Muscle of leg (tissue), 3 donors: ENCODE measurements at regions not wholly inside any gene's neighbourhood (a gene's known extent, or its start where the extent isn't known, plus 50 kb on each side); places are given as distances from the start of the nearest gene placed in this dataset.

Experiments
- DNase-seq: peaks from one replicate; pipeline ENCODE4 v3.0.0; 2013
- H3K27ac ChIP-seq: one replicate; pipeline ENCODE4 v1.5.1; 2013; ENCODE audit warnings: mild to moderate bottlenecking, low read length, control low read depth
- H3K27me3 ChIP-seq: one replicate; pipeline ENCODE4 v1.6.1; 2013; ENCODE audit warnings: low read length; ENCODE audit not compliant: control insufficient read depth, insufficient read depth
- H3K36me3 ChIP-seq: one replicate; pipeline ENCODE4 v1.6.1; 2013; ENCODE audit warnings: low read length; ENCODE audit not compliant: control insufficient read depth, insufficient read depth
- H3K4me1 ChIP-seq: one replicate; pipeline ENCODE4 v1.6.1; 2013; ENCODE audit warnings: low read length; ENCODE audit not compliant: control insufficient read depth, insufficient read depth
- H3K4me3 ChIP-seq: one replicate; pipeline ENCODE4 v1.5.1; 2013; ENCODE audit warnings: low read length, control low read depth
- H3K9me3 ChIP-seq: replicated peaks from 2 replicates; pipeline ENCODE4 v1.6.1; 2013; ENCODE audit warnings: low read depth, low read length; ENCODE audit not compliant: control insufficient read depth
- WGBS: methylation state at CpG from one replicate; pipeline ENCODE4 v1.1.5; 2013; ENCODE audit warnings: missing lambda C conversion rate; ENCODE audit not compliant: insufficient coverage; 5-methylcytosine and 5-hydroxymethylcytosine counted together

- Histone ChIP-seq H3K4me3 (no peak overlapping the region), H3K27ac (no peak overlapping the region), H3K27me3 (no peaks in the 10 kb centered on the region), H3K4me1 (no peaks in the 10 kb centered on the region), H3K36me3 (no peaks in the 10 kb centered on the region), H3K9me3 (peaks cover 3% of the 10 kb centered on the region)
- DNase-seq = no peak
Measured at GRCh38 chr21:27688773-27689172, 721.9 kb upstream of the ADAMTS5 start.

- Histone ChIP-seq H3K4me3 (no peak overlapping the region), H3K27me3 (no peaks in the 10 kb centered on the region), H3K36me3 (no peaks in the 10 kb centered on the region), H3K4me1 (no peaks in the 10 kb centered on the region), H3K27ac (no peak overlapping the region), H3K9me3 (peaks cover 2% of the 10 kb centered on the region)
- DNase-seq = no peak
- WGBS = 100% methylated on average over 1 of the region's 2 CpGs
Measured at GRCh38 chr21:27683292-27683691, 716.4 kb upstream of the ADAMTS5 start.

GRCh38 chr21:27681841-27682240, 715.0 kb upstream of the ADAMTS5 start:
- DNase-seq = no peak
- Histone ChIP-seq H3K9me3 (peaks cover 2% of the 10 kb centered on the region), H3K4me3 (no peak overlapping the region), H3K4me1 (no peaks in the 10 kb centered on the region), H3K27me3 (no peaks in the 10 kb centered on the region), H3K27ac (no peak overlapping the region), H3K36me3 (no peaks in the 10 kb centered on the region)
- WGBS = no CpG with 5 or more reads among the region's 2 CpGs

GRCh38 chr21:27681038-27681437, 714.1 kb upstream of the ADAMTS5 start:
- H3K4me3 ChIP-seq = no peak overlapping the region
- H3K9me3 ChIP-seq = peaks cover 2% of the 10 kb centered on the region
- no peaks in the 10 kb centered on the region for H3K4me1 ChIP-seq
- no peak overlapping the region for H3K27ac ChIP-seq
- no peaks in the 10 kb centered on the region for H3K36me3 ChIP-seq
- H3K27me3 ChIP-seq = no peaks in the 10 kb centered on the region
- DNase-seq = peak; percentile 38

- no peaks in the 10 kb centered on the region for H3K4me1 ChIP-seq
- peak; percentile 66 for DNase-seq
- no peak overlapping the region for H3K4me3 ChIP-seq
- H3K36me3 ChIP-seq = no peaks in the 10 kb centered on the region
- no peaks in the 10 kb centered on the region for H3K27me3 ChIP-seq
- peaks cover 2% of the 10 kb centered on the region for H3K9me3 ChIP-seq
- no peak overlapping the region for H3K27ac ChIP-seq
Measured at GRCh38 chr21:27680181-27680580, 713.3 kb upstream of the ADAMTS5 start.

- Histone ChIP-seq H3K27ac (no peak overlapping the region), H3K9me3 (peaks cover 2% of the 10 kb centered on the region), H3K36me3 (no peaks in the 10 kb centered on the region), H3K4me1 (no peaks in the 10 kb centered on the region), H3K27me3 (no peaks in the 10 kb centered on the region), H3K4me3 (no peak overlapping the region)
- WGBS = no CpG with 5 or more reads among the region's 2 CpGs
- DNase-seq = no peak
Measured at GRCh38 chr21:27678511-27678910, 711.6 kb upstream of the ADAMTS5 start.

- H3K4me3 ChIP-seq = no peak overlapping the region
- WGBS = no CpG with 5 or more reads among the region's 2 CpGs
Measured at GRCh38 chr21:27677546-27677945, 710.7 kb upstream of the ADAMTS5 start.

GRCh38 chr21:27675306-27675705, 708.4 kb upstream of the ADAMTS5 start:
- Histone ChIP-seq H3K36me3 (no peaks in the 10 kb centered on the region), H3K27ac (no peak overlapping the region), H3K27me3 (no peaks in the 10 kb centered on the region), H3K4me1 (no peaks in the 10 kb centered on the region), H3K9me3 (peaks cover 2% of the 10 kb centered on the region), H3K4me3 (no peak overlapping the region)
- no CpG with 5 or more reads among the region's 4 CpGs for WGBS
- no peak for DNase-seq

More at GRCh38 chr21:27677546-27677945, 710.7 kb upstream of the ADAMTS5 start:
- no peak for DNase-seq
- H3K36me3 ChIP-seq = no peaks in the 10 kb centered on the region
- no peaks in the 10 kb centered on the region for H3K27me3 ChIP-seq
- peaks cover 2% of the 10 kb centered on the region for H3K9me3 ChIP-seq
- H3K4me1 ChIP-seq = no peaks in the 10 kb centered on the region
- no peak overlapping the region for H3K27ac ChIP-seq

- Histone ChIP-seq H3K4me3 (no peak overlapping the region), H3K27me3 (no peaks in the 10 kb centered on the region), H3K9me3 (no peaks in the 10 kb centered on the region), H3K27ac (no peak overlapping the region), H3K36me3 (no peaks in the 10 kb centered on the region), H3K4me1 (no peaks in the 10 kb centered on the region)
- 38% methylated on average over 2 of the region's 4 CpGs for WGBS
- peak; percentile 83 for DNase-seq
Measured at GRCh38 chr21:27674041-27674615, 707.2 kb upstream of the ADAMTS5 start.

GRCh38 chr21:27673581-27673980, 706.7 kb upstream of the ADAMTS5 start:
- H3K36me3 ChIP-seq = no peaks in the 10 kb centered on the region
- no peak for DNase-seq
- H3K27ac ChIP-seq = no peak overlapping the region
- H3K27me3 ChIP-seq = no peaks in the 10 kb centered on the region
- H3K4me3 ChIP-seq = no peak overlapping the region
- H3K9me3 ChIP-seq = no peaks in the 10 kb centered on the region
- no peaks in the 10 kb centered on the region for H3K4me1 ChIP-seq

GRCh38 chr21:27671207-27671606, 704.3 kb upstream of the ADAMTS5 start:
- H3K4me1 ChIP-seq = no peaks in the 10 kb centered on the region
- H3K4me3 ChIP-seq = no peak overlapping the region
- no peak for DNase-seq
- H3K27ac ChIP-seq = no peak overlapping the region
- no peaks in the 10 kb centered on the region for H3K9me3 ChIP-seq
- H3K36me3 ChIP-seq = no peaks in the 10 kb centered on the region
- no peaks in the 10 kb centered on the region for H3K27me3 ChIP-seq
- 50% methylated on average over 1 of the region's 1 CpG for WGBS
